T-helper 2 cell (primary cell): ENCODE measurements at regions not wholly inside any gene's neighbourhood (a gene's known extent, or its start where the extent isn't known, plus 50 kb on each side); places are given as distances from the start of the nearest gene placed in this dataset.

Experiments
- DNase-seq, 5 experiments: peaks; one replicate each; pipeline versions ENCODE4 v3.0.0 to v3.0.0-alpha.2; 2012 to 2022

DNA sequence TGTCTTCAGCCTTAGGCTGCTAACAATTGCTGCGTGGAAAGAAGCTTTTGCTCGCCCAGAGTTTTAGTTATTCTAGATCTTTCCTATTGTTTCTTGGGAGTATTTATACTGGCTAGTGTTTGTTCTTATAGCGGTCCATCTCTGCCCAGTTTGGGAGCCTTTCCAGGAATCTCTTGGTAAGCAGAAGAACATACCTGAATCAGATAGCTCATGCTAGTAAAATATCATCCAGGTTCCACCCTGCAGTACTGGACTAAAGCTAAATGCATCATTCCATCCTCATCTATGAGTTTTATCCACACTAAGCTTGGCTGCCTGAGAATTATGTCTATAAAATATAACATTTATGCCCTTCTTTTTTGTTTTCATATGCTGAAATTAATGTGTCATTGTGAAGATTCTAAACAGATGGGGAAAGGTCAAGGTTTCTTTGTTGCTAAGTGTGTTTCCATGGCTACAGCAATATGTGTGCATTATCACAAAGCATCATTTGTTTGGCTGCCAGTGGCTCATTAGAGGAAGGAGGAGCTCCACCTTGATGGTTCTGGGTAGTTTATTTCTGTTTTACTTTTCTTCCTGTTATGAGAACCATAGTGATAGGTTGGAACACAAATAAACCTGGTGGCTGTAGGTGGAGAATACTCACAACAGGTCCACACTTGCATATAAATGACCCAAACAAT, 182.8 kb downstream of the PIK3C3 start:
- no peak for DNase-seq

DNA sequence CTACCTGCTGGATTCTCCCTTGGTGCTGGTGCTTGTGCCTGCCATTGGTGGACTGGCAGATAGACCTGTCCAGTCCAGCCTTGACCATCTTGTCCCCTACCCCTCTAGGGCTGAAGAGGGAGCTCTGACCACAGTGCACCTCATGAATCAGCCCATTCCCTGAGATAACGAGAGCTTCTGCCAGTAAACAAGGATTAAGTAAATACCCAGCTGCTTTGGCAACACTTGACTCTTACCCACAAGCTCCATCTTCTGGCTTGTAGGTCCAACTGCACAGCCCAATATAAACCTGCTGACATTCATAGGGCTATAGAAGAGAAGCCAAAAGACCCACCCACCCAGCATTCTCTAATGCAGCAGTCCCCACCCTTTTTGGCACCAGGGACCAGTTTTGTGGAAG, 186.4 kb downstream of the PIK3C3 start:
- DNase-seq, result no peak

DNA sequence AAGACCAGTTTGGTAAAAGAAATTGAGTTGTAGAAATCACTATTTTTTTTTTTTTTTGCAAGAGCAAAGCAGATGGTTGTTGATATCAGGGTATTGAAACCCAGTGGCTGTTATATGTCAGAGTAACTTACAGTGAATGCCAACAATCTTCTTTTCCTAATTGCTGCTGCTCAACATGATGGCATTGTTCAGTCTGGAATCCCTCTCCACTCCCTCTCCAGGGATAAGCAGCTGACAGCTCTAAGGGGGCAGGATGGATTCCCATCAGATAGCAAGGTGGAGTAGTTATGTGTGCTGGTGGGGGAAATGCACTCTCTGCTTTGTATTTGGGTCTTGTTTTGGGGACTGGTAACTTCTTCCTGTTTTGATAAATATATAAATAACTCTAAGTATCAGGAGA, 200.0 kb downstream of the PIK3C3 start:
- no peak for DNase-seq

DNA sequence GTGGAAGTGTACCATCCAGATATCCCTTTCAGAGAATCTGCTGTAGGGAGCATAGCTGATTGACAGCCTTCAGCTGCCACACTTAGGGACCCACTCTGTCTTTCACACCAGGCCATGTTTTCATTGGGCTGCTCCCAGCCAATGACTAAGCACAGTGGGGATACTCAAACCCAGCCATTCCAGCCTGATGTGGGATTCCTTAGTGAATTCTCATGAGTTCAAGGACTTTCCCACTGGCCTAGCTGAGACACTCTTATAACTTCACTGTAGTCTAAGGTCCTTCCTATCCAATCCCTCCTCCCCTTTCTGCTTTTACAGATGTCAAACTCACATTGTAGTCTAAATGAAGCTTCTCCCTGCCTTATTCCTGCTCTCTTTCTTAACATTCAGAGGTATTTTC, 201.2 kb downstream of the PIK3C3 start:
- DNase-seq, result no peak

DNA sequence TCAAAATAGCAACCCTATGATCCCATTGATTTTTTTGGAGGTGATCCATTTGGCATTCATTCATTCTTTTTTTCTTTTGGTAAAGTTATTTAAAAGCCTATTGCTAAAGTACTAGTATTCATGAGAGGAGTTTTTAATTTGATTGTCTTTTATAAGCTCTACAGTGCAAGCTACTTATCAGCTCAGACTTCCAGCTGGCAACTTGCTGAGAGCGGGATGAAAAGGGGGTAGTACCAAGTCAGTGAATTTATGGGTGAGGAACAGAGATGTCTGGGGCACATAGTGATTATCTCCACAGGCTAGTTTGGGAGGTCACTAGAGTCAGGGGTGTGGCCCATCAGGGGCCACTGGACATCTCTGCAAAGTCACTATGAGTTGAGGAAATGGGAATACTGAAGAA, 202.4 kb downstream of the PIK3C3 start:
- no peak for DNase-seq

DNA sequence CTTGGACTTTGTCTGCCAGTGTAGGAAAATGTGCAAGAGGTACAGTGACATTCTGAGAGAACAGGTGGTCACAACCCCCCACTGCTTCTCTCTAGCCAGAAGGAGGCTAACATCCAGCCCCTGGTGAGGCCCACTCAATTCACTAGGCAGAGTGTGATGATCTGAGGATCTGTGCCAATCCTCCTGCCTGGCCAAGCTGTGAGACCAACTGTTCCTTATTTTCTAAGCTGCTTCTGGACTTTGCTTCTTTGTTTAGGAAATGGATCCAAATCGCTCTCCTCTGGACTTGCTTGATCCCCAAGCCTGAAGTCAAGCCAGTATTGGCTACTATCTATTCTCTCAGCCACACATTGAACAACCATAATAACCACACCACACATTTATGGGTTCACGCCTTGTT, 202.8 kb downstream of the PIK3C3 start:
- DNase-seq, result no peak

DNA sequence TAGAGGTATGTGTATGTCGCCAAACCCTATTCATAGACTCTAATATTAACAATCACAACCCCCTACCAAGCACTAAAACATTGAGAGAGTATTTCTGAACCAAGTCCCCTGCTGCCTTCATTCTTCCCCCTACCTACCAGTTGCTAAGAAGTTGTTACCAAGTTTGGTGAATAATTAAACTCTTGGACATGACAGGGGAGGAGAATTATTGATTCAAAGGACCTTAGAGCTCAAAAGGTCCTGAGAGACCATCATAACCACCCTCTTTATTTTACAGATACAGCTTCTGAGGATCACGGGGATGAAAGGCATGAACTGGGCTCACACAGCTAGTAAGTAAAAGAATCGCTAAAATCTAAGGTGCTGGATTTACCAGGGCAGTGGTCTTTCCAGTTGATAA, 204.1 kb downstream of the PIK3C3 start:
- no peak for DNase-seq

DNA sequence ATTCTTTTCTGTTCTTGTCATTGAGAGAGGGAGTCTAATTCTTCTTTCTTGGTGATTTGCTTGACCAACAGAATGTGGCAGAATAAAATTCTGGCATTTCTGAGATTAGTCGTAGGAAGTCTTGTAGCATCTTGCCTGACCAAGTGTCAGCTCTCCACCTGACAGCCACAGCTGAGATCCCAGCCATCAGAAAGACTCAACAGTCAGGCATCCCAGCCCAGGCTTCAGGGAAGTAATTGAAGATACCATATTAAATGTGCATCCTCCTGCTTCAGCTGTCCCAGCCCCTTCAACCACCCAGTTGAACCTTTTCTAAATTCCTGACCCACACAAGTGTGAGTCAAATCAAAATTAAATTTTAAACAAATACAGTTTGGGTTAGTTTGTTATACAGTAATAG, 208.3 kb downstream of the PIK3C3 start:
- DNase-seq, result no peak

DNA sequence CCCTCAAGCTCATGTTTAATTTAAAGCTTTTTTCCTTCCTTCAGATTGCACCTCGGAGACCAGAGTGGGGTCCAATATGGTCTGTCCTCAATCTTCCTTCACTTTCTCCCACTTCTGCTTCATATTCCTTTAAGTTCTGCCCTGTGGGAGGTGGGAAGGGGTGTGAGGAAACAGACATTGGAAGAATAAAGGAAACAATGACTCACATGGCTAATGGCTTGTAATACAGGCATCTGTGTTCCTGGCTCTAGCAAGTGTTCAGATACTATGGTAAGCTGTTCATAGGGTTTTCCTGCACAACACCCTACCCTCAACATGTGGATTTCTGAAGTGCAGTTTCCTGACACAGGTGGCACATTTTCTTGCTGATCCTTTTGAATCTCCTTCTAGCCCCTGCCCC, 209.5 kb downstream of the PIK3C3 start:
- DNase-seq, result no peak

DNA sequence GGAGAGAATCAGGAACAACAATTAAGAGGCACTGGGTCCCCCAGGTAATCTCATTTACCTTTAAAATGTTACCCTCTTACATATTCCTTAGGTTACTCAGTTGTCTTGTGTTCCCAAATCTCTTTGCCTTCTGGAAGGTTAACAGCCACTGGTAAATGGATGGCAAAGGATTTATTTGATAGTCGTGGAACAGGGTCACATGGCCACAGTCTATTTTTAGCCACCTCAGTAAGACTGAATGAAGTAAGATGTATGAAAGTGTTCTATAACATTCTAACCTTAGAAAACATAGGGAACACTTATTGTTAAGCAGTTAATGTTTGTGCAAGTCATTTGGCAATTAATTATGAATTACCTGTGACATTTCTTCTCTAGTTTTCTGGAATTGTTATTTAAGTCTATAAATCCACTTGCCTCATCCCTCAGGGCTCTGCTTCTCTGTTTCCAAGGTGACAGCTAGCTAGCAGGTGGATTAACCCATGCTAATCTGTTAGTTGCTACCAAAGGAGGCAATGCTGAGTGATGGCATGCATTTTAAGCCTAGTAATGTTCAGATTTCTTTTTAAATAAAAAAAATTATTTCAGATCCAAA, 211.0 kb downstream of the PIK3C3 start:
- DNase-seq, result no peak

DNA sequence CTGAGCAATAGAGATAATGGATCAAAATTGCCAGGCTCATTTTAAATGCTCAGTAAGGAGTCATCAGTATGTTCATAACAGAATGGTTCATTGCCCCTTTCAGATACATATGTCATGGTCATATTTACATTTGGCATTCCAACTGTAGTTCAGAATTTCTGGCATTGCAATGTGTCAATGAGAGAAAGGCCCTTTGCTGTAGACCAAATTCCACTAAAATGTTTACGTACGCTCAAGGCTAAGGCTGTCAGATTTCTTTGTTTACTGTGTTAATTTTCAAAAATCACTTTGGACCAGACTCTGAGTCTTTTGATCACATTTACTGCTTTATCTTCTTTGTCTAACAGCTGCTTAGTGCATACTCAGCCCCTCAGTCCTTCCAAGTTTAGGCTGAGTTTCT, 213.5 kb downstream of the PIK3C3 start:
- no peak for DNase-seq

DNA sequence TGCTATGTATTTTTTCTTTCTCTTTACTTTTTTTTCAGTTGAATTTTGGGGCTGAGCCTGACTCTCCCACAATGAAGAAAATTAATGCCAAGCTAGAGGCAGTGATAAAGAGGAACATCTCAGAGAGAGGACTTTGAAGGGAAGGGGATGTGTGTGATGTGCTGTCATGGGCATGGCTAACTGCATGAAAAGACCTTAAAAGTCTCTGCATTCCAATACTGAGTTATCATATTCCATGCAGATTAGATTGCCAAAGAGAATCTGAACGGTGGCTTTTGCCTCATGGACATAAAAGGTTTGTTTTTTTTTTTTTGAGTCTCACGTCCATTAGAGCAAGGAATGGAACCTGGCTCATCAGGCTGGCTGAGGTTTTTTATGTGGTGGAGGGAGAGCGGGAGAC, 213.9 kb downstream of the PIK3C3 start:
- no peak for DNase-seq

DNA sequence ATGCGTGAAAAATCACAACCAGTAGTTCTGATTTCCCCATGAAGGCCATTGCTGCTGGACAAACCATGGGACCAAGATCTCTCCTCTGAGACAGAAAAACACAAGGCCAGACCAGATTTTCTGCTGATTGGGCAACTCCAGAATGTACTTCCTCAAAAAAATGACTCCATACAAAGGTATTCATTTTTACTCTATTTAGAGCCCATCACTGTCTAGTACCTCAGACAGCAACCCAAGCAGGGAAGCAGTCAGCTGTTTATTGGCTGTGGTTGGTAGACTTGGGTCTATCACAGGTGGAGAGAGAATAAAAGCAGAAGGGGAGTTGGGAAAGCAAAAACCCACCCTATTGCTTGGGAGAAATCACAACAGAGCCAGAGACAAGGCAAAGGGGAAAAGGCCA, 219.9 kb downstream of the PIK3C3 start:
- no peak for DNase-seq

DNA sequence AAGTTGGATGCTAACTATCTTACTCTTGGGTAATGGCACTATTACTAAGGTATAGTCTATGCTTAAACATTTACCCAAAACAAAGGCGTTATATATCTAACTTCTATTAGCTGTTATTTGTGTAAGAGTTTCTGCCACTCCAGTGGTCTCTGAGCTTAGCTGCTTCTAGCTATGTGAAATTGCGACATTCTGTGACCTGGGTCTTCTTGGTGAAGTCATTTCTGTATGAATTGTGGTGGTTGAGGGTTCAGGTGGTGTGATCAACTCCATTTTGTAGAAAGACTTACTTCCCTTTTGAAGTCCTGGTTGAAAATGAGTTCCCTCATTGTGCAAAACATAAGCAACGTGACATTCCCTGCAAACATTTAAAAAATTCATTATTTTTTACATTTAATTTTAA, 221.6 kb downstream of the PIK3C3 start:
- DNase-seq, result no peak

DNA sequence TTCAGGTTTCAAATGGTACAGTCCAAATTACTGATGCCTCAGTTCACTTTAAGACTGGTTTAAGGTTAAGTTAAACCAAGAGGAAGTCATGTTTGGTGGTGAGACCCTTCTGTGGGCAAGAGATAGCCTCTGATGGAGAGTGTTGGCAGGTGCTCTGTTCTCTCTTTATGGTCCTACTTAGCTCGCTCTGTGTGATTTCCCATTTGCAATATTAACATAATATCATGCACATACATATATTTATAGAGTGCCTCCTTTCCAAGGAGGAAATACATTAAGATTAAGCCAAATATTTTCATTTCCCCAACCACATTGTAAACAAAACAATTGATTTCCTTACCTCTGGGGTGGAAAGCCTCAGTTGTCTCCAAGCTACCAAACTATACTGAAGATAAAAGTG, 222.4 kb downstream of the PIK3C3 start:
- no peak for DNase-seq

DNA sequence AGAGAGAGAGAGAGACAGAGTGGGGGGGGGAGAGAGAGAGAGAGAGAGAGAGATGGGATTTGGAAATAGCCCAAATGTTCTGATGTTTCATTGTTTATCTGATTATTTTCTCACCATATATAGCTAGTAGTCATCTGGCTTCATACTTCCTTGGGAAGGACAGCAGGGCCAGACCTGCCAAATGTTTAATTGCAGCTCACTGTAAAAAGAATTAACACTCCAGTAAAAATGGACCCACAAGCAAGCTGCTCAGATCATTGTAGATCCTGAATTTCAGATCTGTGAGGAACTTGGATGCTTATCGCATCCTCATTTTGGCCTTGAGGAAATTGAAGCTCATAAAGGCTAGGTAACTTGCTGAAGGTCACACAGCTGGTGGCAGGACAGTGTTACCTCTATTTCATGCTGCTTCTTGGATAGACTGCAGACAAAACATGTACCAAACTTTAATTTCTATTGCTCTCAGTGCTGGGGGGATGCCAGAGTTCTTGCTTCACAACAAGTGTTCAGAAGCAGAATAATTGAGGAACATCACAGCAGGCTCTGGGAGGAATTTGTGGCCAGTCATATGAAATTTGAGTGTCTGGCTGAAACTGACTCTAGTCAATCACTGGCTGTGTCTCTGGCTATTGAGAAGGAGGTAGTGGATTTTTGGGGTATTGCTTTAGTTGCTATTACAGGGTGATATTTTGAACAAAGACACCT, 223.5 kb downstream of the PIK3C3 start:
- DNase-seq, result no peak

DNA sequence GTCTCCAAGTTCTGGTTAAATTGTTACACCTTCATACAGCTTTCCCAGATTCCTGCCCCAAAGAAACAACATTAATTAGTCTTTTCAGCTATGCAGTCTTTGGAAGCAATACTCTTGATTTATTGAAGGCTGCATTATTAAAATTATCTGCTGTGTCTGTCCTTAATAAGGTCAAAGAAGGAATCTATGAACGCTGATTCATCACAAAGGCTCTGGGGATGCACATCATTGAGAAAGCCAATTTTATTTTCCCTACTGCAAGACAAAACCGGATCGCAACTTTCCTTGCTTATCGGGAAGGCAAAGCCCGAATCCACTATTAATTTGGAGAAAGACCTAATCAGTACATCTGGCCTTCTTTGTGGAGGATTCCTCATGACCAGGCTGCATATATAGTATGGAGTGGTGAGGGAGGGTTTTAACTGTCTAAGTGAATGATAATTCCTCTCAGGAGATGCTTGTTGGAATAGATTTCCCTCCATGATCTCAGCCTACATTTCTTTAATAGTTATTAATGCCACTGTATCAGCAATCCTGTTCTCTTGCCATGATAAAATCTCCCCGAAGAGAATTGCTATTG, 224.6 kb downstream of the PIK3C3 start:
- no peak for DNase-seq

DNA sequence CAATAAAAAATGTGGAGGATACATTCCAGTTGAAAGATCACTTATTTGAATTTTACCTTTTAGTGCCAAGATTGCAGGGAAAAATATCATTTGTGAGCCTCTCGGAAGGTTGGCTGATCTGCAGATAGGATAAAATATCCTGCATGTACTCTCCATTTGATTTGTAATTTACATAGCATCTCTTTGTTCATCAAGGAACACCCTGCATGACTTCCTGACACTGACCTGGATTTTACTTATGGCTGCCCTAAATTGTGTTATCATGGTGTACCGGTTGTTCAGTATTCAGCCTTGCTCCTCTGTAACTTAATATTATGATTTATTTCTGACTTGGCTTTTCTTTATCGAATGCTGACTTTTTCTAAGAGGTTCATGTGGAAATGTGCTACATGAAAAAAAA, 226.4 kb downstream of the PIK3C3 start:
- DNase-seq, result no peak

DNA sequence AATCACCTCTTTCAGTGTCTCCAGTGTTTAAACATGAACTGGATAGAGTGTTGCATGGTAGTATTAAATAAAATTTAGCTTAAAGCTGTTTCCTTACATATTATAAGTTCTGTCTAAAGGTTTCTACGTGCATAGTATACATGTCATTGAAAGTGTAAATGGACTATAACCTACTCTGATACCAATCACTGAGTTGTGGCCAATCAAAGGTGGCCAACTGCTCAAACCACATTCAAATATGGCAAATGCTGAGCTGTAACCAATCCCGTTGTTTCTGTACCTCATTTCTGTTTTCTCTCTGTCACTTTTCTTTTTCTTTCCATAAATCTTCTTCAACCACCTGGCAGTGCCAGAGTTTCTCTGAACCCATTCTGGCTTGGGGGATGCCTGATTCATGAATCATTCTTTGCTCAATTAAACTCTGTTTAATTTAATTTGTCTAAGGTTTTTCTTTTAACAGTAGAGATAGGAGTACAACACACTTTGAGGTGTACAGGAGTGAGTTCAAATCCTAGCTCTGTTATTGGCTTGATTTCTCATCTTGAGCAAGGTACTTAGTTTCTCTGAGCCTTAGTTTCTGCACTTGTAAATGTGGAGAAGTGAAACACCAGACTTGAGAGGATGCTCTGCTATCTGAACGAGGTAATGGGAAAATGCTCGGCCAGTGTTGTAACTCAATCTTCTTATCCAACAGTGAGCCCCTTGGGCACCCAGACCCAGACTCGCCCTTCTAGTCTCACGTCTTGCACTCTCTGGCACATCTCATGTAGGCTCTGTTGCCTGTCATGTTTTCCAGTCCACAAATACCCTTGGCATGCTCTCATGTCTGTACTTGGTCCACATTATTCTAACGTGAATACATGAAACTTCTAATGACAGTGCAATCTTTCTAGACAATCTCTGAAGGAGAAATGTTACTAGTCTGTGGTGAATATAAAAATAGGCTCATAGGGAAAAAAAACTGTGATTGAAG, 228.0 kb downstream of the PIK3C3 start:
- no peak for DNase-seq

DNA sequence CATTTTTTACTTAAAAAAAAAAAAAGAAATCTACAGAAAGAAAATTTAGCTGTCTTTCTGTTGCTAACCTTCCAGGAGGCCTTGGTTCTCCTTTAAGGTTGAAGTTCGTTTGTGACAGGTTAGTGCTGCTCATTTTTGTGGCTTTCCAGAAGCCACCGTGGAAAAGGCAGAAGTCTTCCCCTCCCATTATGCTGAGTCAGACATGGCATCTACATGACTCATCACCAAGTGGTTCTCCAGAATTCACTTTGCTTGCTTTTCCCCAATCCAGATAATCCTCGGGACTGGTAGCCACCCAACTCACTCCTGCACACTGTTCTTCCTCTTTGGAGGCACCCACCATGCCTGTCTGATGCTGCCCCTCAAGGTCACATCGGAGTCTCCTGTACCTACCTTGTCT, 228.7 kb downstream of the PIK3C3 start:
- DNase-seq, result no peak

DNA sequence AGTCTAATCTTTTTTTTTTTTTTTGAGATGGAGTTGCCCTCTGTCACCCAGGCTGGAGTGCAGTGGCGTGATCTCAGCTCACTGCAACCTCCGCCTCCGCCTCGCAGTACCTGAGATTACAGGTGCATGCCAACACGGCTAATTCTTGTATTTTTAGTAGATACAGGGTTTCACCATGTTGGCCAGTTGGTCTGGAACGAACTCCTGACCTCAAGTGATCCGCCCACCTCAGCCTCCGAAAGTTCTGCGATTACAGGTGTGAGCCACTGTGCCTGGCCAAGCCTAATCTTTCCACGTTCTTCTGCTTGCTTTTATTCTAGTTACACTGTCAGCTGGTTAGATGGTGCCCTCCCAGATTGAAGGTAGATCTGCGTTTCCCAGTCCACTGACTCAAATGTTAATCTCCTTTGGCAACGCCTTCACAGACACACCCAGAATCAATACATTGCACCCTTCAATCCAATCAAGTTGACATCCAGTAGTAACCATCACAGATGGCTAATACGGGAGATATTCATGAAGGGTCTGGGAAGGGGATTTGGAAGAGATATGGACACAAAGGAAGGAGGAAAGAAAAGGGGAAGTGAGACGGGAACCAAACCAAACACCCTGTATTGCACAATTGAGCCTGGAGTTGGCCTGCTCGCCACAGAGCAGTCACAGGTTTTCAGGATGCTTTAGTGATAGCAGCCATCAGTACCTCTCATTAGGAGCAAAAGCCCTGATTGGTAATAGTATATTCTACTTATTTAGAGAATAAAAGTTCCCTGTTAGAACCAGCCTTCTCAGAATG, 229.8 kb downstream of the PIK3C3 start:
- no peak for DNase-seq

DNA sequence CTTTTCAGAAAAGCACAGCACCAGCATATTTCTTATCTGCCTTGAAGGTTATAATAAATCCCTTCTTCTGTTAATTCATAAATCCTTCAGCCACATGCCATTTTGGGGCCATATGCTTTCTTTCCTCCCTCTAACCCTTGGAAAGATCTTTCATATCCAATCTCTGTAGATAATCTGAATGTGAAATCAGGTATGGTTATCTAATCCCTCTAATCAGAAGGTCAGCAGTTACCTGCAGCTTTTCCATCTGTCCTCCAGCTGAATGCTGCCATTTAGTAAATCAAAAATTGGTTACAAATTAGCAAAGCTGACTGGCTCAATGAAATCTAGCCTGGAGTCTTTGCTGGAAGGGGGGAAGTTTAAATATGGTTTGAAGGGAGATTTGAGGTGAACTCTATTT, 230.5 kb downstream of the PIK3C3 start:
- no peak for DNase-seq
